H1 (cell line): ENCODE measurements at regions not wholly inside any gene's neighbourhood (a gene's known extent, or its start where the extent isn't known, plus 50 kb on each side); places are given as distances from the start of the nearest gene placed in this dataset.

ENCODE experiments used
- CTCF ChIA-PET: fragments of 300-600 bp; sonication (Branson Sonifier 250); formaldehyde crosslinking; loops from one replicate; lab custom pipeline; 2021; ENCODE audit not compliant: partially characterized antibody; lab: Charles Lee
- POLR2A ChIA-PET: fragments of 300-600 bp; sonication (Branson Sonifier 250); formaldehyde crosslinking; loops from one replicate; lab custom pipeline; 2021; ENCODE audit warnings: inconsistent platforms; ENCODE audit not compliant: partially characterized antibody; lab: Charles Lee
- DNase-seq, 2 experiments: peaks; one replicate each; pipeline versions ENCODE4 v3.0.0 to v3.0.0-alpha.2; 2010 to 2022; ENCODE audit warnings: low spot score in 2 of 2, low read depth in 1 of 2, mixed read lengths in 1 of 2
- FAIRE-seq: peaks from 2 replicates; lab custom pipeline; 2011; peaks lifted over from hg19 to GRCh38; lab: Jason Lieb, UNC
- H2AFZ ChIP-seq: 2 replicates; pipeline ENCODE4 v1.8.1; 2012; ENCODE audit warnings: low read length, inconsistent platforms
- H2AK5ac ChIP-seq: 2 replicates; pipeline ENCODE4 v1.6.1; 2013; ENCODE audit warnings: low read depth, low read length
- H2BK120ac ChIP-seq: replicated peaks from 2 replicates; pipeline ENCODE3; 2013; ENCODE audit warnings: low read depth, low read length, inconsistent platforms
- H2BK12ac ChIP-seq: 2 replicates; pipeline ENCODE4 v1.6.1; 2013; ENCODE audit warnings: low read depth, low read length
- H2BK15ac ChIP-seq: 2 replicates; pipeline ENCODE4 v1.6.1; 2013; ENCODE audit warnings: low read length
- H2BK20ac ChIP-seq: 2 replicates; pipeline ENCODE4 v1.6.1; 2013; ENCODE audit warnings: low read length
- H2BK5ac ChIP-seq: 2 replicates; pipeline ENCODE4 v1.6.1; 2013; ENCODE audit warnings: low read depth, low read length
- H3K14ac ChIP-seq: 2 replicates; pipeline ENCODE4 v1.6.1; 2013; ENCODE audit warnings: inconsistent platforms; ENCODE audit not compliant: insufficient read length
- H3K18ac ChIP-seq: 2 replicates; pipeline ENCODE4 v1.6.1; 2013; ENCODE audit warnings: low read length; ENCODE audit errors: extremely low read depth
- H3K23ac ChIP-seq: 2 replicates; pipeline ENCODE4 v1.6.1; 2013; ENCODE audit warnings: inconsistent platforms; ENCODE audit not compliant: insufficient read length
- H3K23me2 ChIP-seq: 2 replicates; pipeline ENCODE4 v1.6.1; 2013; ENCODE audit warnings: low read depth, low read length
- H3K27ac ChIP-seq: 2 replicates; pipeline ENCODE4 v1.6.1; 2011; ENCODE audit warnings: low read depth, low read length, inconsistent platforms
- H3K27me3 ChIP-seq, 4 experiments: replicated peaks in 1 of 4; 1 replicate in 1 of 4; 2 replicates in 3 of 4; pipeline versions ENCODE4 v1.6.1 to v1.8.1; 2011 to 2013; ENCODE audit warnings: low read length in 3 of 4, mild to moderate bottlenecking in 3 of 4, inconsistent platforms in 2 of 4, mixed read lengths in 2 of 4, moderate library complexity in 1 of 4; ENCODE audit not compliant: control insufficient read depth in 3 of 4, insufficient read depth in 3 of 4; ENCODE audit errors: extremely low read depth in 1 of 4
- H3K36me3 ChIP-seq, 4 experiments: 2 replicates each; pipeline versions ENCODE4 v1.6.1 to v1.8.1; 2011 to 2013; ENCODE audit warnings: mild to moderate bottlenecking in 4 of 4, low read length in 3 of 4, moderate library complexity in 2 of 4, control low read depth in 1 of 4, inconsistent platforms in 1 of 4; ENCODE audit not compliant: insufficient read depth in 4 of 4, control insufficient read depth in 2 of 4
- H3K4ac ChIP-seq: replicated peaks from 2 replicates; pipeline ENCODE3; 2013; ENCODE audit warnings: low read length, low read depth, mixed read lengths, inconsistent platforms; ENCODE audit not compliant: insufficient read length
- H3K4me1 ChIP-seq, 4 experiments: replicated peaks in 1 of 4; 1 replicate in 1 of 4; 2 replicates in 3 of 4; pipeline versions ENCODE4 v1.6.1 to v1.8.1; 2011 to 2013; ENCODE audit warnings: low read length in 3 of 4, inconsistent platforms in 2 of 4, mixed read lengths in 1 of 4; ENCODE audit not compliant: insufficient read depth in 4 of 4, control insufficient read depth in 3 of 4
- H3K4me2 ChIP-seq, 2 experiments: 2 replicates each; pipeline versions ENCODE4 v1.6.1 to v1.8.1; 2011 to 2013; ENCODE audit warnings: low read depth in 2 of 2, low read length in 2 of 2, control low read depth in 1 of 2, inconsistent platforms in 1 of 2, mild to moderate bottlenecking in 1 of 2; ENCODE audit not compliant: insufficient read depth in 1 of 2
- H3K4me3 ChIP-seq, 4 experiments: fragments of 200-600, 300-600 bp in 1 of 4; sonication (generic), shearing (Covaris generic), sonication (Bioruptor Twin) in 1 of 4; 2 replicates each; pipeline versions ENCODE4 v1.5.1 to v1.8.1; 2011 to 2016; ENCODE audit warnings: low read length in 4 of 4, low read depth in 3 of 4, control low read depth in 2 of 4, inconsistent platforms in 2 of 4, mild to moderate bottlenecking in 2 of 4, mixed read lengths in 1 of 4, moderate library complexity in 1 of 4; ENCODE audit not compliant: insufficient read depth in 2 of 4; ENCODE audit errors: extremely low read depth in 1 of 4
- H3K56ac ChIP-seq: replicated peaks from 2 replicates; pipeline ENCODE3; 2013; ENCODE audit warnings: low read depth, mild to moderate bottlenecking, mixed read lengths, low read length, inconsistent platforms; ENCODE audit not compliant: insufficient read length
- H3K79me1 ChIP-seq: 2 replicates; pipeline ENCODE4 v1.6.1; 2013; ENCODE audit warnings: low read depth, low read length, control low read depth
- H3K79me2 ChIP-seq, 2 experiments: 2 replicates each; pipeline versions ENCODE4 v1.6.1 to v1.8.1; 2012 to 2013; ENCODE audit warnings: low read length in 2 of 2, mild to moderate bottlenecking in 2 of 2, inconsistent platforms in 1 of 2; ENCODE audit not compliant: insufficient read depth in 2 of 2, control insufficient read depth in 1 of 2
- H3K9ac ChIP-seq, 4 experiments: replicated peaks in 1 of 4; 1 replicate in 1 of 4; 2 replicates in 3 of 4; pipeline versions ENCODE4 v1.6.1 to v1.8.1; 2011 to 2013; ENCODE audit warnings: low read depth in 3 of 4, low read length in 3 of 4, control low read depth in 2 of 4, mild to moderate bottlenecking in 2 of 4, moderate library complexity in 2 of 4, inconsistent platforms in 1 of 4; ENCODE audit errors: extremely low read depth in 1 of 4
- H3K9me3 ChIP-seq, 2 experiments: 2 replicates each; pipeline versions ENCODE4 v1.6.1 to v1.8.1; 2012 to 2013; ENCODE audit warnings: mild to moderate bottlenecking in 2 of 2, moderate library complexity in 2 of 2, control low read depth in 1 of 2, inconsistent platforms in 1 of 2, low read depth in 1 of 2, low read length in 1 of 2, mixed read lengths in 1 of 2; ENCODE audit not compliant: insufficient read depth in 2 of 2
- H4K20me1 ChIP-seq, 2 experiments: replicated peaks in 1 of 2; 2 replicates each; pipeline versions ENCODE3 to v1.8.1; 2011 to 2013; ENCODE audit warnings: inconsistent platforms in 2 of 2, low read length in 2 of 2, mild to moderate bottlenecking in 1 of 2; ENCODE audit not compliant: insufficient read depth in 2 of 2, control insufficient read depth in 1 of 2
- H4K5ac ChIP-seq: 2 replicates; pipeline ENCODE4 v1.6.1; 2013; ENCODE audit warnings: low read length, low read depth, mixed read lengths, inconsistent platforms; ENCODE audit not compliant: insufficient read length
- H4K8ac ChIP-seq: 2 replicates; pipeline ENCODE4 v1.8.0; 2013; ENCODE audit warnings: mild to moderate bottlenecking, moderate library complexity, low read length, inconsistent platforms; ENCODE audit not compliant: insufficient read depth; ENCODE audit errors: extremely low read depth
- H4K91ac ChIP-seq: replicated peaks from 2 replicates; pipeline ENCODE3; 2013; ENCODE audit warnings: low read length, mixed read lengths, inconsistent platforms; ENCODE audit not compliant: insufficient read length
- BACH1 ChIP-seq: IDR thresholded peaks from 2 replicates; pipeline ENCODE4 v1.6.1; 2012; ENCODE audit warnings: low read length, improper control_type of control experiment
- CREB1 ChIP-seq: IDR thresholded peaks from 2 replicates; pipeline ENCODE4 v1.6.1; 2012; ENCODE audit warnings: inconsistent platforms
- EGR1 ChIP-seq: IDR thresholded peaks from 2 replicates; pipeline ENCODE4 v1.6.1; 2011; ENCODE audit warnings: low read depth, low read length, borderline replicate concordance
- FOSL1 ChIP-seq: IDR thresholded peaks from 2 replicates; pipeline ENCODE4 v1.6.1; 2011; ENCODE audit warnings: mild to moderate bottlenecking, low read depth, low read length, moderate library complexity; ENCODE audit not compliant: insufficient read depth
- NANOG ChIP-seq: IDR thresholded peaks from 2 replicates; pipeline ENCODE4 v1.6.1; 2011; ENCODE audit warnings: low read length, low read depth, mild to moderate bottlenecking, inconsistent platforms; ENCODE audit not compliant: insufficient read depth, poor library complexity, severe bottlenecking
- RAD21 ChIP-seq, 2 experiments: IDR thresholded peaks in 1 of 2; conservative IDR thresholded peaks in 1 of 2; 2 replicates each; pipeline ENCODE4 v1.6.1; 2011; ENCODE audit warnings: low read depth in 2 of 2, low read length in 2 of 2, improper control_type of control experiment in 1 of 2, inconsistent platforms in 1 of 2, mild to moderate bottlenecking in 1 of 2, moderate library complexity in 1 of 2
- SIX5 ChIP-seq: IDR thresholded peaks from 2 replicates; pipeline ENCODE4 v1.6.1; 2011; ENCODE audit warnings: mild to moderate bottlenecking, low read depth, low read length
- SP1 ChIP-seq: IDR thresholded peaks from 2 replicates; pipeline ENCODE4 v1.6.1; 2011; ENCODE audit warnings: low read depth, low read length
- TBP ChIP-seq: IDR thresholded peaks from 2 replicates; pipeline ENCODE4 v1.6.1; 2011; ENCODE audit warnings: low read depth, low read length, improper control_type of control experiment
- YY1 ChIP-seq: IDR thresholded peaks from 2 replicates; pipeline ENCODE4 v1.6.1; 2011; ENCODE audit warnings: low read depth, mild to moderate bottlenecking, low read length
- WGBS, 2 experiments: shearing (Covaris generic) in 1 of 2; methylation state at CpG; one replicate each; pipeline versions ENCODE4 v1.1.6 to v1.1.7; 2013 to 2015; ENCODE audit warnings: low lambda C conversion rate in 2 of 2, mixed read lengths in 2 of 2, inconsistent platforms in 1 of 2, low coverage in 1 of 2, missing lambda C conversion rate in 1 of 2; ENCODE audit not compliant: insufficient replicate concordance in 2 of 2, insufficient coverage in 1 of 2, insufficient read length in 1 of 2; ENCODE audit errors: extremely low coverage in 1 of 2, missing lambda C conversion rate in 1 of 2; 5-methylcytosine and 5-hydroxymethylcytosine counted together
- TF ChIP-seq, protein P1 (sequence below): IDR thresholded peaks from 2 replicates; pipeline ENCODE4 v1.6.1; 2011; ENCODE audit warnings: low read length, improper control_type of control experiment
- TF ChIP-seq, protein P2 (sequence below): IDR thresholded peaks from 2 replicates; pipeline ENCODE4 v1.6.1; 2012; ENCODE audit warnings: inconsistent platforms

DNA sequence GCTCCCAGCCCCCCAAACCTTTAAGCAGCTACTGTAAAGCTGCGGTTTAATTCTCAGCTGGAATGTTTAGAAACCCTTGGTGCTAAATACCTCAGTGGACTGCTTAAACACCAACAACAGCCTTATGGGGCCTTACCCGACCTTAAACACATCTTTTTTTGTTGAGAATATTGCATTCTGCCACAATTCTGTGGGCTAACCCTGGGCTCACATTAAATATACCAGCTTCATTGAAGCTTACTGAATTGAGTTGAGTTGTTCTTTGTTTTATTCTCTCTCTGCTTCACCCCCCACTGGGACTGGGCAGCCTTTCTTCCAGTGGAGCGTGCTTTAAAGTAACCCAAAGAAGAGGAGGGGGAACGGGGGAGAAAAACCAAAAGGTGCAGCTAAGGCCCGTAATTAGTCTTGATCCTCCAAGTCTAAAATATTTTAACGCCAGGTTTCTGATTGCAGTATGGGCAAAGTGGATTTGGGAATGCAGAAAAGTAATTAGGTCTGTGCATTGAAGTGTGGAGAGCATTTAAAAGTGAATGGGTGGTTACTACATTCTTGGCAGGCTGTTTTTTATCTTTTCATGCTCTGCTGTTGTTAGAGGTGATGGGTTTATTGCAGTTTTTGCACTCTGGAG is 281.2 kb downstream of the NR2F1-AS1 start:
- Histone ChIP-seq H2AFZ (no peak overlapping the region), H2BK15ac (no peak overlapping the region), H3K79me1 (no peaks in the 10 kb centered on the region), H3K79me2 (no peaks in the 10 kb centered on the region), H2BK12ac (no peak overlapping the region), H3K9ac (no peak overlapping the region), H3K4me3 (peak overlapping the region in 1 of 4 experiments; percentile 37; a peak in 4 of 8 replicates), H3K56ac (no peak overlapping the region), H2BK20ac (no peak overlapping the region), H3K4me1 (peaks cover 0 to 15% (median 8%) of the 10 kb centered on the region in 4 experiments; a peak in 5 of 7 replicates), H3K9me3 (no peaks in the 10 kb centered on the region), H4K5ac (no peak overlapping the region), H2AK5ac (no peak overlapping the region), H3K4me2 (peak overlapping the region; percentile 41 to 60), H2BK5ac (no peak overlapping the region), H3K27ac (no peak overlapping the region), H4K8ac (no peak overlapping the region), H3K36me3 (no peaks in the 10 kb centered on the region), H3K27me3 (no peaks in the 10 kb centered on the region), H4K91ac (no peak overlapping the region), H2BK120ac (no peak overlapping the region), H4K20me1 (no peaks in the 10 kb centered on the region), H3K23ac (no peak overlapping the region), H3K14ac (no peak overlapping the region), H3K18ac (no peak overlapping the region), H3K23me2 (no peaks in the 10 kb centered on the region; the same call in 1 of the 2 replicates), H3K4ac (no peak overlapping the region)
- CTCF ChIA-PET: interaction anchor here (0.6 kb wide), 1 partner anchor 163 kb away, joined by 3 read pairs; no protein-coding TSS in a partner anchor
- 24% methylated on average over 6 of the region's 6 CpGs; no CpG with 5 or more reads in 1 of the 2 experiments for WGBS, 2 experiments
- POLR2A ChIA-PET: no interaction called here
- DNase-seq (peak; percentile 7 to 63), FAIRE-seq (peak; percentile 76)
- no peak for TF ChIP-seq EGR1
- TF ChIP-seq, protein P1, sequence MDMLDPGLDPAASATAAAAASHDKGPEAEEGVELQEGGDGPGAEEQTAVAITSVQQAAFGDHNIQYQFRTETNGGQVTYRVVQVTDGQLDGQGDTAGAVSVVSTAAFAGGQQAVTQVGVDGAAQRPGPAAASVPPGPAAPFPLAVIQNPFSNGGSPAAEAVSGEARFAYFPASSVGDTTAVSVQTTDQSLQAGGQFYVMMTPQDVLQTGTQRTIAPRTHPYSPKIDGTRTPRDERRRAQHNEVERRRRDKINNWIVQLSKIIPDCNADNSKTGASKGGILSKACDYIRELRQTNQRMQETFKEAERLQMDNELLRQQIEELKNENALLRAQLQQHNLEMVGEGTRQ: no peak
- no peak for TF ChIP-seq SIX5
- 0 out of 4 replicates have a peak, but pooled peaks of 1 of the 2 experiments have one; percentile 7 for TF ChIP-seq RAD21 (IDR thresholded peaks at IDR 0.05 in 1 of 2, conservative IDR thresholded peaks at IDR 0.05 in 1 of 2; ENCODE audit: low read depth in 2 of 2, low read length in 2 of 2)
- TF ChIP-seq NANOG: no peak
- TF ChIP-seq FOSL1: no peak
- TF ChIP-seq, protein P2, sequence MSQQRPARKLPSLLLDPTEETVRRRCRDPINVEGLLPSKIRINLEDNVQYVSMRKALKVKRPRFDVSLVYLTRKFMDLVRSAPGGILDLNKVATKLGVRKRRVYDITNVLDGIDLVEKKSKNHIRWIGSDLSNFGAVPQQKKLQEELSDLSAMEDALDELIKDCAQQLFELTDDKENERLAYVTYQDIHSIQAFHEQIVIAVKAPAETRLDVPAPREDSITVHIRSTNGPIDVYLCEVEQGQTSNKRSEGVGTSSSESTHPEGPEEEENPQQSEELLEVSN: no peak
- TF ChIP-seq BACH1: no peak
- TF ChIP-seq SP1: 0 out of 2 replicates have a peak, but pooled peaks have one; percentile 16
- no peak for TF ChIP-seq YY1
- no peak for TF ChIP-seq TBP
- no peak for TF ChIP-seq CREB1
